ENCODE measurements at regions not wholly inside any gene's neighbourhood (a gene's known extent, or its start where the extent isn't known, plus 50 kb on each side); places are given as distances from the start of the nearest gene placed in this dataset.

DNA sequence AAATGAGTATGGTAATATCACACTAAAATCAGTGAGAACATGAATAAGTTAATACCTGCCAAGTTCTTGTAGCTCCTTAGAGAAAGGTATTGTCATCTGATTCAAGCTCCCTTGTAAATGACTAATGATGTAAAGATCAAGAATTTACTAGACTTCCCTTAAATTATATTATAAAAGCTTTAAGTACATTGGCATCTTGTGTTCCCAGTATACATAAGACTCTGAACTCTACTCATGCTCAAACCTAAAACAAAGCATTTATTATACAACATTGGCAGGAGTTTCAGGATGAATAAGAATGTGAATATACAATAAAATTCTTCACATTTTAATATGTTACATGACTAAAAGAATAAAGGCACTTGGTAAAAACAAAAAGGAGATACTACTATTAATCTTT lies 126.8 kb upstream of the UNC5C start:
- no peak overlapping the region for H3K4me3 ChIP-seq (ENCODE audit: insufficient read depth, low read depth, low read length)
- H3K14ac ChIP-seq (replicated peaks; ENCODE audit: low read depth, low read length), result no peak overlapping the region
- H3K4me1 ChIP-seq (ENCODE audit: control insufficient read depth, insufficient read depth, low read length), result no peaks in the 10 kb centered on the region
- no peak overlapping the region for H3K27ac ChIP-seq (ENCODE audit: insufficient read depth, low read length)
- no peak overlapping the region for H3K56ac ChIP-seq (ENCODE audit: extremely low read depth, insufficient read depth, low read length)
- intact Hi-C loops (cut with micrococcal nuclease) (no loop called here), dilution Hi-C loops (cut with HindIII; ENCODE audit: low sequenced_read_pairs, unreplicated experiment) (no loop called here), in situ Hi-C loops (cut with MboI; ENCODE audit: low sequenced_read_pairs) (no loop called here)
- H2BK15ac ChIP-seq (ENCODE audit: low read depth, low read length), result no peak overlapping the region
- ChIA-PET CTCF (no interaction called here), POLR2A (ENCODE audit: unreplicated experiment) (no interaction called here)
- no peak overlapping the region for H3K23ac ChIP-seq (ENCODE audit: low read depth, low read length)
- no peak overlapping the region for H2BK120ac ChIP-seq (ENCODE audit: low read depth, low read length)
- no peak overlapping the region for H4K91ac ChIP-seq (ENCODE audit: insufficient read depth, low read depth, low read length)
- no TSS peak for BruUV-seq (replicated peaks)
- no peaks in the 10 kb centered on the region for H3K79me1 ChIP-seq (ENCODE audit: low read depth in 1 of 2, low read length in 2 of 2)
- H2BK20ac ChIP-seq (ENCODE audit: low read depth, low read length), result no peak overlapping the region
- no peaks in the 10 kb centered on the region for H3K27me3 ChIP-seq (ENCODE audit: control insufficient read depth, insufficient read depth, low read length)
- H3K4ac ChIP-seq (ENCODE audit: low read depth, low read length), result no peak overlapping the region
- H3K36me3 ChIP-seq (ENCODE audit: control insufficient read depth, insufficient read depth, low read length), result no peaks in the 10 kb centered on the region
- no peak overlapping the region for H2AK9ac ChIP-seq (replicated peaks; ENCODE audit: low read depth, low read length, poor library complexity)
- no peaks in the 10 kb centered on the region for H3K9me1 ChIP-seq (ENCODE audit: insufficient read depth, low read length)
- ATAC-seq (ENCODE audit: low read depth), result no peak
- H4K20me1 ChIP-seq (ENCODE audit: insufficient read depth, low read length), result no peaks in the 10 kb centered on the region
- no peak overlapping the region for H3K18ac ChIP-seq (ENCODE audit: low read depth, low read length)
- TF ChIP-seq RAD21 (IDR thresholded peaks at IDR 0.05; ENCODE audit: low read length) (no peak), MXI1 (IDR thresholded peaks at IDR 0.05; ENCODE audit: borderline replicate concordance, low read depth, low read length) (no peak), MAFK (IDR thresholded peaks at IDR 0.05; ENCODE audit: low read depth, low read length) (no peak), MAZ (IDR thresholded peaks at IDR 0.05; ENCODE audit: borderline replicate concordance, low read depth, low read length) (no peak), RFX5 (IDR thresholded peaks at IDR 0.05; ENCODE audit: low read depth, low read length) (no peak), CHD1 (IDR thresholded peaks at IDR 0.05; ENCODE audit: low read depth, low read length) (no peak), SMC3 (IDR thresholded peaks at IDR 0.05; ENCODE audit: low read depth, low read length) (no peak), NFE2L2 (IDR thresholded peaks at IDR 0.05; ENCODE audit: low read depth, low read length) (no peak), POLR2A (IDR thresholded peaks at IDR 0.05; ENCODE audit: low read depth, low read length) (no peak), RCOR1 (IDR thresholded peaks at IDR 0.05; ENCODE audit: insufficient replicate concordance, low read length) (no peak), FOS (IDR thresholded peaks at IDR 0.05; ENCODE audit: low read depth, low read length) (no peak), CEBPB (IDR thresholded peaks at IDR 0.05; ENCODE audit: low read depth, low read length) (no peak), BHLHE40 (IDR thresholded peaks at IDR 0.05; ENCODE audit: low read depth, low read length) (no peak)
- TF ChIP-seq, protein P1, sequence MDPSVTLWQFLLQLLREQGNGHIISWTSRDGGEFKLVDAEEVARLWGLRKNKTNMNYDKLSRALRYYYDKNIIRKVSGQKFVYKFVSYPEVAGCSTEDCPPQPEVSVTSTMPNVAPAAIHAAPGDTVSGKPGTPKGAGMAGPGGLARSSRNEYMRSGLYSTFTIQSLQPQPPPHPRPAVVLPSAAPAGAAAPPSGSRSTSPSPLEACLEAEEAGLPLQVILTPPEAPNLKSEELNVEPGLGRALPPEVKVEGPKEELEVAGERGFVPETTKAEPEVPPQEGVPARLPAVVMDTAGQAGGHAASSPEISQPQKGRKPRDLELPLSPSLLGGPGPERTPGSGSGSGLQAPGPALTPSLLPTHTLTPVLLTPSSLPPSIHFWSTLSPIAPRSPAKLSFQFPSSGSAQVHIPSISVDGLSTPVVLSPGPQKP (IDR thresholded peaks at IDR 0.05; ENCODE audit: borderline replicate concordance, low read depth, low read length), result no peak
- TF ChIP-seq, protein P2, sequence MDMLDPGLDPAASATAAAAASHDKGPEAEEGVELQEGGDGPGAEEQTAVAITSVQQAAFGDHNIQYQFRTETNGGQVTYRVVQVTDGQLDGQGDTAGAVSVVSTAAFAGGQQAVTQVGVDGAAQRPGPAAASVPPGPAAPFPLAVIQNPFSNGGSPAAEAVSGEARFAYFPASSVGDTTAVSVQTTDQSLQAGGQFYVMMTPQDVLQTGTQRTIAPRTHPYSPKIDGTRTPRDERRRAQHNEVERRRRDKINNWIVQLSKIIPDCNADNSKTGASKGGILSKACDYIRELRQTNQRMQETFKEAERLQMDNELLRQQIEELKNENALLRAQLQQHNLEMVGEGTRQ (IDR thresholded peaks at IDR 0.05; ENCODE audit: low read depth, low read length), result no peak
- TF ChIP-seq, protein P3, sequence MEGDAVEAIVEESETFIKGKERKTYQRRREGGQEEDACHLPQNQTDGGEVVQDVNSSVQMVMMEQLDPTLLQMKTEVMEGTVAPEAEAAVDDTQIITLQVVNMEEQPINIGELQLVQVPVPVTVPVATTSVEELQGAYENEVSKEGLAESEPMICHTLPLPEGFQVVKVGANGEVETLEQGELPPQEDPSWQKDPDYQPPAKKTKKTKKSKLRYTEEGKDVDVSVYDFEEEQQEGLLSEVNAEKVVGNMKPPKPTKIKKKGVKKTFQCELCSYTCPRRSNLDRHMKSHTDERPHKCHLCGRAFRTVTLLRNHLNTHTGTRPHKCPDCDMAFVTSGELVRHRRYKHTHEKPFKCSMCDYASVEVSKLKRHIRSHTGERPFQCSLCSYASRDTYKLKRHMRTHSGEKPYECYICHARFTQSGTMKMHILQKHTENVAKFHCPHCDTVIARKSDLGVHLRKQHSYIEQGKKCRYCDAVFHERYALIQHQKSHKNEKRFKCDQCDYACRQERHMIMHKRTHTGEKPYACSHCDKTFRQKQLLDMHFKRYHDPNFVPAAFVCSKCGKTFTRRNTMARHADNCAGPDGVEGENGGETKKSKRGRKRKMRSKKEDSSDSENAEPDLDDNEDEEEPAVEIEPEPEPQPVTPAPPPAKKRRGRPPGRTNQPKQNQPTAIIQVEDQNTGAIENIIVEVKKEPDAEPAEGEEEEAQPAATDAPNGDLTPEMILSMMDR (conservative IDR thresholded peaks at IDR 0.05; ENCODE audit: low read depth, low read length), result no peak
- no peak overlapping the region for H4K5ac ChIP-seq (ENCODE audit: low read depth, low read length)
- H2AK5ac ChIP-seq (ENCODE audit: low read depth, low read length), result no peak overlapping the region
- H2AFZ ChIP-seq (replicated peaks; ENCODE audit: low read length, poor library complexity), result no peak overlapping the region
- H3K9me3 ChIP-seq (ENCODE audit: control insufficient read depth, insufficient read depth, low read length), result no peaks in the 10 kb centered on the region; the same call in 1 of the 2 replicates
- H3K9ac ChIP-seq (ENCODE audit: low read depth, low read length), result no peak overlapping the region
- no peak overlapping the region for H2BK5ac ChIP-seq (ENCODE audit: low read depth, low read length, poor library complexity, severe bottlenecking)
- no peak overlapping the region for H4K8ac ChIP-seq (ENCODE audit: low read depth in 2 of 2, low read length in 2 of 2)
- DNase-seq, result no peak
- H3K4me2 ChIP-seq (ENCODE audit: low read depth, low read length), result no peak overlapping the region
